SK-N-MC (cell line): ENCODE measurements at regions not wholly inside any gene's neighbourhood (a gene's known extent, or its start where the extent isn't known, plus 50 kb on each side); places are given as distances from the start of the nearest gene placed in this dataset.

Experiments
- DNase-seq: peaks from one replicate; pipeline ENCODE4 v3.0.0-alpha.2; 2011; ENCODE audit warnings: low read depth, low spot score
- H3K27ac ChIP-seq: fragments of 200-600 bp; sonication (generic); 2 replicates; pipeline ENCODE4 v1.5.1; 2016; ENCODE audit warnings: mixed run types
- H3K36me3 ChIP-seq: fragments of 200-600 bp; sonication (generic); 2 replicates; pipeline ENCODE4 v1.6.1; 2017; ENCODE audit warnings: antibody characterized with exemption, low read length, mixed read lengths; ENCODE audit not compliant: insufficient read depth
- H3K4me3 ChIP-seq: fragments of 200-600 bp; sonication (generic); 2 replicates; pipeline ENCODE4 v1.5.1; 2016
- H3K9ac ChIP-seq: fragments of 200-600 bp; sonication (generic); 2 replicates; pipeline ENCODE4 v1.8.0; 2017; ENCODE audit warnings: mixed run types, mixed read lengths; ENCODE audit not compliant: insufficient read length
- H3K9me3 ChIP-seq: fragments of 200-600 bp; sonication (generic); 2 replicates; pipeline ENCODE4 v1.6.1; 2017; ENCODE audit warnings: low read depth, mild to moderate bottlenecking, antibody characterized with exemption, low read length, moderate library complexity, mixed read lengths
- EZH2 ChIP-seq: fragments of 200-600 bp; sonication (generic); IDR thresholded peaks from one replicate; pipeline ENCODE4 v1.6.1; 2017; ENCODE audit warnings: antibody characterized with exemption
- FOXP2 ChIP-seq: optimal IDR thresholded peaks from 2 replicates; pipeline ENCODE3; 2011; ENCODE audit warnings: mild to moderate bottlenecking, moderate library complexity; ENCODE audit not compliant: insufficient read depth; ENCODE audit errors: extremely low read length, control extremely low read depth
- POLR2AphosphoS5 ChIP-seq: IDR thresholded peaks from 2 replicates; pipeline ENCODE4 v1.6.1; 2012; ENCODE audit warnings: mild to moderate bottlenecking, low read depth, low read length, borderline replicate concordance

DNA sequence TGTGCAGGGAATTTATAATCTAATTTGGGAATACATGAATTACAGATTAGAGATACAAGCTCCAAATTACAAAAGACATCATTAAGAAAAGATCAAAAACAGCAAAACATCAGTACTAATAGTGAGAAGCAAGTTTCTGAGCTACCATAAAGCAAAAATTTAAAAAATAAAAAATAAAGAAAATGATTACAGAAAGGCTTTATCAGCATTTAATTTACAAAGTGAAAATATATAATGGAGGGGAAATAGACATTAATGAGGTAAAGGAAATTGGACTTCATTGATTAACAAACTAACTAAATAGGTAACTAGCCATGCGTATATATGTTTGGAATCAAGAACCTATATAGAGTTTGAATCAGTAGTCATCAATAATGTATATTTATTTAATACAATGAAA is 712.9 kb upstream of the DDX18 start:
- Histone ChIP-seq H3K9ac (no peak overlapping the region), H3K36me3 (no peaks in the 10 kb centered on the region), H3K27ac (no peak overlapping the region), H3K4me3 (no peak overlapping the region), H3K9me3 (no peaks in the 10 kb centered on the region)
- TF ChIP-seq POLR2AphosphoS5: no peak
- no peak for TF ChIP-seq EZH2
- no peak for TF ChIP-seq FOXP2
- no peak for DNase-seq

DNA sequence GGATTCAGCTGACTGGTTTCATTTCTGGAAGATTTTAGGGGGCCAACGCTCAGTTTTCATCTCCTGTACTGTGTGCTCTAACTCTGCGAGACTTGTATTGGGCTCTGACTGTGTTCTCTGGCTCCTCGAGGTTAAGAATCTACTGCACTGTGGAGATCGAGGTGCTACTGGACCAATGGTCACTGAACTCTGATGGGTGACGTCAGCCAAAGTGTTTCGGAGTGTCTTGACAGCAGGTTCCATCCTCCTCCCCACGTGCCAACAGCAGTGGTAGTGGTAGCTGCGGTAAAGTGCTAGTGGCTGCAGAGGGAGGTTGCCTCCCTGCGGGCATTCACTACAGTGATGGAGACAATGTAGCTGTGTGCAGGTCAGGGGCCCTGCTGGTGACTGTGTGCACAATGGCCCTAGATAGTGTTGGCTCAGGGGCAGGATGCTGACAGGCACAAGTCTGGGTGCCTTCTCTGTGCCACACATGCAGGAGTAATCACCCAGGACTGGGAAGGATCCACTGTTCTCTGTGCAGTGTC is 705.7 kb upstream of the DDX18 start:
- no peaks in the 10 kb centered on the region for H3K36me3 ChIP-seq
- TF ChIP-seq EZH2: no peak
- TF ChIP-seq FOXP2: no peak
- no peak for TF ChIP-seq POLR2AphosphoS5
- H3K9me3 ChIP-seq: no peaks in the 10 kb centered on the region
- H3K4me3 ChIP-seq: no peak overlapping the region
- H3K9ac ChIP-seq: no peak overlapping the region
- no peak overlapping the region for H3K27ac ChIP-seq
- DNase-seq: no peak

DNA sequence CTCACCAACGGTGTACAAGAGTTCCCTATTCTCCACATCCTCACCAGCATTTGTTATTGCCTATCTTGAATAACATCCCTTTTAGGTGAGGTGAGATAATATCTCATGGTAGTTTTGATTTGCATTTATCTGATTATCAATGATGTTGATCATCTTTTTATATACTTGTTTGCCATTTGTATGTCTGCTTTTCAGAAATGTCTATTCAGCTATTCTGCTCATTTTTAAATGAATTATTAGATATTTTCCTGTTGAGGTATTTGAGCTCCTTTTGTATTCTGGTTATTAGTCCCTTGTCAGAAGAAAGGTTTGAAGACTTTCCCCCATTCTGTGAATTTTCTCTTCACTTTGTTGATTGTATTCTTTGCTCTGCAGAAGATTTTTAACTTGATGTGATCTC is 695.5 kb upstream of the DDX18 start:
- Histone ChIP-seq H3K36me3 (no peaks in the 10 kb centered on the region), H3K4me3 (no peak overlapping the region), H3K9ac (no peak overlapping the region), H3K27ac (no peak overlapping the region), H3K9me3 (no peaks in the 10 kb centered on the region)
- TF ChIP-seq EZH2: no peak
- no peak for TF ChIP-seq FOXP2
- no peak for TF ChIP-seq POLR2AphosphoS5
- no peak for DNase-seq

DNA sequence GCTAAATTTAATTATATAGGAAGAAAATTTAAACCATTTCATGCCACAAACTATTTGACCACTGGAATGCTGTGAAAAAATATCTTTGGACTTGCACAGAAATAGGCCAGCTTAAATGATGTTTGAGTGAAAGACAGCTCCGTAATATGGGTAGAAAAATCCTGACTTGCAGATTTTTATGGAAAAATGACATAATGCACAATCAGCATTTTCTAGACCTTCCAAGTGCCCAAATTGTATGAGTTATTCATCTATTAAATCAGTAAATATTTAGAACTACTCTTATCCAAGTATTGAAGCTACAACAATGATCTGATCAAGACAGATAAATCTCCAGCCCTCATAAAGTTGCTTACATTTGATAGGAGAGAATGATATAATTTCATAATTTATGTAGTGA is 691.1 kb upstream of the DDX18 start:
- no peak overlapping the region for H3K9ac ChIP-seq
- DNase-seq: no peak
- no peaks in the 10 kb centered on the region for H3K36me3 ChIP-seq
- H3K27ac ChIP-seq: no peak overlapping the region
- no peak overlapping the region for H3K4me3 ChIP-seq
- TF ChIP-seq FOXP2 (no peak), EZH2 (no peak), POLR2AphosphoS5 (no peak)
- H3K9me3 ChIP-seq: no peaks in the 10 kb centered on the region

DNA sequence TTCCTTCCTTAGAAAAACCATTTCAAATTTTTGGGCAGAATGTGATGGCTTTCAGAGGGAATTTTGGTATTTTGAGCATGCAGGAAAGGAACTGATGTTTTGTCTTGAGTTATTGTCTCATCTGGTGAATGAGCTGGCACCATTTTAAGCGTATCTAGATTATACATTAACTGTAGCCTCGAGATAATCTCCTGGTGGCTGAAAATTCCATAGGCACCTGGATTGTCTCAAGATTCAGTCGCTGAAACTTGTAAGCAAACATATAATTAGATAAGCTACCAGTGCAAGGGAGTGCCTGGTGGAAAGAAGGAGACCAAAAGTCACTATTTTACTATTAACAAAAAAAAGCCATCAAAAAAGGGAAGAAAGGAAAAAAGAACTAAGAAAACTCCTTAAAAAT is 687.8 kb upstream of the DDX18 start:
- Histone ChIP-seq H3K4me3 (no peak overlapping the region), H3K9me3 (no peaks in the 10 kb centered on the region), H3K27ac (no peak overlapping the region), H3K9ac (no peak overlapping the region), H3K36me3 (no peaks in the 10 kb centered on the region)
- TF ChIP-seq EZH2 (no peak), POLR2AphosphoS5 (no peak), FOXP2 (no peak)
- no peak for DNase-seq

DNA sequence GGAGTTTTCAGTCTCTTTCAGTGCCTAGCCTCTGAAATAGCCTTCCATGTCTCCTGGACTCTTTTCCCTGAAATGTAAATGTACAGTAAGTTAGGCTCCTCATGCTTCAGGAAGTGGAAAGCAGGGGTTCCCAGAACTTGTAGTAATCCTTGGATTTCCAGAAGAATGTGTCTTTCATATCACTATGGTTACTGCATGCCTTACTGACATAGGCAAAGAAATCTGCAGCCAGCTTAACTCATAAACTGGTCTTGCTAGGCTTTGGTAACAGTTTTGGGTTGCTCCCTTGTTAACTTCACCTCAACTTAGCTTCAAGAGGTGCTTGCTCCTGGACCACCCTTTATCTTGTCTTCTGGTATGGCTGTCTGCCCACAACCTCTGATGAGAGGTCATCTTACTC is 686.8 kb upstream of the DDX18 start:
- TF ChIP-seq FOXP2 (no peak), POLR2AphosphoS5 (no peak), EZH2 (no peak)
- H3K27ac ChIP-seq: no peak overlapping the region
- no peak overlapping the region for H3K4me3 ChIP-seq
- DNase-seq: no peak
- no peaks in the 10 kb centered on the region for H3K36me3 ChIP-seq
- H3K9me3 ChIP-seq: no peaks in the 10 kb centered on the region
- no peak overlapping the region for H3K9ac ChIP-seq

DNA sequence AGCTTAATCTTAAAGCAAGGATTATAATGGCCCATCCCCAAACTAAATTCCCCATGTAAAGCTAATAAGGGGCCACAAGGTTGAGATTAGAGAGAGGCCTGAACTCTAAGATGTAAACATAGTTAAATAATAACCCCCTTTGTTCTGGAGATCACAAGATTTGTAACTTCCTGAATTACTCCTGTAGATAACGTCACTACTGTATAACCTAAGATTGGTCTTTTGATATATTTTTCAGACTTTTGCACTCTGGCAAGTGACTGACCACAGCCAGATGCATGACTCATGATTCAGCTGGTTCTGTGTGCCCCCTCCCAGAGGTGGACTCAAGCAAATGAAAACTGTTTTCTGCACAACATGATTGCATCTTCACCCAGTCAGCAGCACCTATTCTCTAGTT is 686.0 kb upstream of the DDX18 start:
- no peak for DNase-seq
- TF ChIP-seq EZH2 (no peak), FOXP2 (no peak), POLR2AphosphoS5 (no peak)
- H3K9ac ChIP-seq: no peak overlapping the region

DNA sequence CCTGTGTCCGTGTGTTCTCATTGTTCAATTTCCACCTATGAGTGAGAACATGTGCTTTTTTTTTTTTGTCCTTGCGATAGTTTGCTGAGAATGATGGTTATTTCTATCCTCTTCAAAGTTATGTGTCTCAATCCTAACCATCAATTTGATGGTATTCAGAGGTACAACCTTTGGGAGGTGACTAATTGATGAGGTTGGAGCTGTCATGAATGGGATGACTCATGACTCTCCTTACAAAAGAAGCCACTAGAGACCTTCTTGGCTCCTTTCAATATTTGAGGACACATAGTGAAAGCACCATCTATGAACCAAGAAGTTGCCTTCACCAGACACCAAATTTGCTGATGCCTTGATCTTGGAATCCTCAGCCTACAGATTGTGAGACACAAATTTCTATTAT is 677.1 kb upstream of the DDX18 start:
- H3K4me3 ChIP-seq: no peak overlapping the region
- H3K9ac ChIP-seq: no peak overlapping the region
- H3K9me3 ChIP-seq: no peaks in the 10 kb centered on the region
- no peak for DNase-seq
- H3K36me3 ChIP-seq: no peaks in the 10 kb centered on the region
- TF ChIP-seq POLR2AphosphoS5 (no peak), EZH2 (no peak), FOXP2 (no peak)
- no peak overlapping the region for H3K27ac ChIP-seq

More for the DNA sequence above, 686.0 kb upstream of the DDX18 start:
- Histone ChIP-seq H3K27ac (no peak overlapping the region), H3K9me3 (no peaks in the 10 kb centered on the region), H3K36me3 (no peaks in the 10 kb centered on the region), H3K4me3 (no peak overlapping the region)
